Mesothelial cell of epicardium (in vitro differentiated cells): ENCODE measurements at regions not wholly inside any gene's neighbourhood (a gene's known extent, or its start where the extent isn't known, plus 50 kb on each side); places are given as distances from the start of the nearest gene placed in this dataset.
"Not testable (repeated sequence)": the region's sequence is repeated elsewhere in the genome, so short reads cannot be mapped to it uniquely, and the experiment has no call there.

Experiments
- DNase-seq, 2 experiments: peaks; one replicate each; pipeline ENCODE4 v3.0.0; 2021; ENCODE audit warnings: low spot score in 2 of 2; ENCODE audit not compliant: unreplicated experiment in 2 of 2
- H3K27ac Mint-ChIP-seq: 2 replicates; pipeline ENCODE4 v1.8.0; 2021; ENCODE audit warnings: mixed read lengths
- H3K27me3 Mint-ChIP-seq: 2 replicates; pipeline ENCODE4 v1.8.0; 2021; ENCODE audit warnings: low read depth, mixed read lengths
- H3K36me3 Mint-ChIP-seq: 2 replicates; pipeline ENCODE4 v1.8.0; 2021; ENCODE audit warnings: mixed read lengths
- H3K4me1 Mint-ChIP-seq: 2 replicates; pipeline ENCODE4 v1.8.0; 2021; ENCODE audit warnings: mixed read lengths
- H3K4me3 Mint-ChIP-seq: 2 replicates; pipeline ENCODE4 v1.8.0; 2021; ENCODE audit warnings: mild to moderate bottlenecking, moderate library complexity, mixed read lengths
- H3K9me3 Mint-ChIP-seq: 2 replicates; pipeline ENCODE4 v1.8.0; 2021; ENCODE audit warnings: mixed read lengths
- CTCF ChIP-seq: fragments of 200-600 bp; sonication (generic); IDR thresholded peaks from one replicate; pipeline ENCODE4 v1.5.0; 2021; ENCODE audit warnings: antibody characterized with exemption; ENCODE audit not compliant: unreplicated experiment

- no peak for TF ChIP-seq CTCF
- no peaks in the 10 kb centered on the region for H3K36me3 Mint-ChIP-seq
- H3K4me1 Mint-ChIP-seq, result no peaks in the 10 kb centered on the region
- no peak overlapping the region for H3K4me3 Mint-ChIP-seq
- H3K9me3 Mint-ChIP-seq, result peaks cover 10% of the 10 kb centered on the region
- H3K27ac Mint-ChIP-seq, result no peak overlapping the region
- H3K27me3 Mint-ChIP-seq, result peaks cover 15% of the 10 kb centered on the region
- no peak for DNase-seq
Measured at GRCh38 chr17:37859451-37859850, 64.8 kb upstream of the TBC1D3K start.

- H3K27ac Mint-ChIP-seq, DNase-seq, H3K4me1 Mint-ChIP-seq, H3K27me3 Mint-ChIP-seq, H3K9me3 Mint-ChIP-seq, H3K36me3 Mint-ChIP-seq, H3K4me3 Mint-ChIP-seq: not testable (repeated sequence)
Measured at GRCh38 chr17:37858391-37858790, 65.8 kb upstream of the TBC1D3K start.

- TF ChIP-seq CTCF, result no peak
- no peaks in the 10 kb centered on the region for H3K4me1 Mint-ChIP-seq
- no peak overlapping the region for H3K27ac Mint-ChIP-seq
- H3K4me3 Mint-ChIP-seq, result no peak overlapping the region
- peaks cover 16% of the 10 kb centered on the region for H3K27me3 Mint-ChIP-seq
- DNase-seq, result no peak
- H3K9me3 Mint-ChIP-seq, result peaks cover 10% of the 10 kb centered on the region
- H3K36me3 Mint-ChIP-seq, result no peaks in the 10 kb centered on the region
Measured at GRCh38 chr17:37856245-37856644, 68.0 kb upstream of the TBC1D3K start.

GRCh38 chr17:37849617-37849972, 74.6 kb upstream of the TBC1D3K start:
- no peak for DNase-seq
- H3K4me3 Mint-ChIP-seq, result no peak overlapping the region
- no peaks in the 10 kb centered on the region for H3K9me3 Mint-ChIP-seq
- no peaks in the 10 kb centered on the region for H3K36me3 Mint-ChIP-seq
- no peak overlapping the region for H3K27ac Mint-ChIP-seq
- peaks cover 1% of the 10 kb centered on the region for H3K4me1 Mint-ChIP-seq
- peaks cover 20% of the 10 kb centered on the region for H3K27me3 Mint-ChIP-seq
- no peak for TF ChIP-seq CTCF

- H3K27me3 Mint-ChIP-seq, result peaks cover 26% of the 10 kb centered on the region
- peaks cover 1% of the 10 kb centered on the region for H3K4me1 Mint-ChIP-seq
- H3K9me3 Mint-ChIP-seq, result no peaks in the 10 kb centered on the region
- TF ChIP-seq CTCF, result no peak
- DNase-seq, result no peak
- no peak overlapping the region for H3K4me3 Mint-ChIP-seq
- no peaks in the 10 kb centered on the region for H3K36me3 Mint-ChIP-seq
- no peak overlapping the region for H3K27ac Mint-ChIP-seq
Measured at GRCh38 chr17:37848690-37849616, 75.3 kb upstream of the TBC1D3K start.

- H3K4me1 Mint-ChIP-seq, result peaks cover 1% of the 10 kb centered on the region
- no peaks in the 10 kb centered on the region for H3K9me3 Mint-ChIP-seq
- no peak for DNase-seq
- H3K4me3 Mint-ChIP-seq, result no peak overlapping the region
- no peak overlapping the region for H3K27ac Mint-ChIP-seq
- TF ChIP-seq CTCF, result no peak
- peaks cover 29% of the 10 kb centered on the region for H3K27me3 Mint-ChIP-seq
- no peaks in the 10 kb centered on the region for H3K36me3 Mint-ChIP-seq
Measured at GRCh38 chr17:37847811-37848331, 76.3 kb upstream of the TBC1D3K start.
